GM12878 (cell line): ENCODE measurements at regions not wholly inside any gene's neighbourhood (a gene's known extent, or its start where the extent isn't known, plus 50 kb on each side); places are given as distances from the start of the nearest gene placed in this dataset.

Experiments used
- ATAC-seq: fragments of 200-7000 bp; cut with Tn5 transposase; 3 replicates; pipeline ENCODE4 v1.9.1; 2020; ENCODE audit warnings: mild to moderate bottlenecking, moderate library complexity
- BruUV-seq: library from RNA; stranded (reverse); fragments of 400-500 nt; replicated peaks from 2 replicates; lab custom pipeline; 2021; lab: Mats Ljungman, UMichigan
- CTCF ChIA-PET: fragments of 300-600 bp; sonication (Branson Sonifier 250); formaldehyde crosslinking; extraction: SDS; loops from one replicate; lab custom pipeline; 2021; ENCODE audit warnings: inconsistent platforms; lab: Yijun Ruan, JAX
- POLR2A ChIA-PET: fragments of 350-600 bp; formaldehyde crosslinking; extraction: SDS; loops from one replicate; lab custom pipeline; 2021; ENCODE audit warnings: inconsistent platforms; lab: Charles Lee
- RAD21 ChIA-PET: fragments of 300-600 bp; sonication (Branson Sonifier 250); formaldehyde crosslinking; loops from one replicate; lab custom pipeline; 2023; ENCODE audit warnings: antibody characterized with exemption; ENCODE audit not compliant: unreplicated experiment; lab: Charles Lee
- SMC1A ChIA-PET: fragments of 300-600 bp; sonication (Branson Sonifier 250); formaldehyde crosslinking; loops from one replicate; lab custom pipeline; 2023; ENCODE audit not compliant: unreplicated experiment, uncharacterized antibody; lab: Charles Lee
- DNase-seq: peaks from one replicate; pipeline ENCODE4 v3.0.0-alpha.2; 2011; ENCODE audit warnings: low read depth, low spot score
- FAIRE-seq: peaks from 3 replicates; lab custom pipeline; 2011; peaks lifted over from hg19 to GRCh38; lab: Jason Lieb, UNC
- H2AFZ ChIP-seq: 2 replicates; pipeline ENCODE4 v1.6.0; 2011; ENCODE audit warnings: low read depth, low read length, control low read depth; ENCODE audit not compliant: control insufficient read depth
- H3K27ac ChIP-seq: 2 replicates; pipeline ENCODE4 v1.5.1; 2011; ENCODE audit warnings: control low read depth; ENCODE audit not compliant: control insufficient read depth, insufficient read depth
- H3K27me3 ChIP-seq, 2 experiments: replicated peaks in 1 of 2; 2 replicates each; pipeline versions ENCODE4 v1.6.0 to v1.6.1; 2011; ENCODE audit warnings: low read length in 1 of 2; ENCODE audit not compliant: control insufficient read depth in 2 of 2, insufficient read depth in 2 of 2
- H3K36me3 ChIP-seq, 2 experiments: 2 replicates each; pipeline ENCODE4 v1.5.1; 2011; ENCODE audit warnings: low read length in 1 of 2; ENCODE audit not compliant: control insufficient read depth in 2 of 2, insufficient read depth in 2 of 2
- H3K4me1 ChIP-seq: 2 replicates; pipeline ENCODE4 v1.6.1; 2011; ENCODE audit warnings: mild to moderate bottlenecking, low read length, moderate library complexity, mixed read lengths; ENCODE audit not compliant: control insufficient read depth, insufficient read depth
- H3K4me2 ChIP-seq: 2 replicates; pipeline ENCODE4 v1.6.0; 2011; ENCODE audit warnings: control low read depth; ENCODE audit not compliant: control insufficient read depth, insufficient read depth
- H3K4me3 ChIP-seq: fragments of 200-600 bp; sonication (generic); 2 replicates; pipeline ENCODE4 v1.5.1; 2016
- H3K79me2 ChIP-seq: 2 replicates; pipeline ENCODE4 v1.6.0; 2011; ENCODE audit warnings: low read length; ENCODE audit not compliant: control insufficient read depth, insufficient read depth
- H3K9ac ChIP-seq: 2 replicates; pipeline ENCODE4 v1.8.0; 2011; ENCODE audit warnings: low read length, control low read depth, mixed read lengths; ENCODE audit not compliant: control insufficient read depth, insufficient read depth
- H3K9me3 ChIP-seq: replicated peaks from 3 replicates; pipeline ENCODE4 v1.5.1; 2011; ENCODE audit warnings: mild to moderate bottlenecking, low read length; ENCODE audit not compliant: control insufficient read depth, insufficient read depth
- H4K20me1 ChIP-seq: 2 replicates; pipeline ENCODE4 v1.6.0; 2011; ENCODE audit not compliant: control insufficient read depth, insufficient read depth
- CBFB ChIP-seq: IDR thresholded peaks from 2 replicates; pipeline ENCODE4 v1.6.1; 2016; ENCODE audit warnings: antibody characterized with exemption, low read depth
- FOS ChIP-seq: IDR thresholded peaks from 3 replicates; pipeline ENCODE4 v1.6.1; 2011; ENCODE audit warnings: borderline replicate concordance; ENCODE audit not compliant: insufficient read length; ENCODE audit errors: extremely low read depth
- IRF4 ChIP-seq: IDR thresholded peaks from 2 replicates; pipeline ENCODE4 v1.6.1; 2011; ENCODE audit warnings: low read depth, low read length
- NR2C1 ChIP-seq: fragments of 450-650 bp; IDR thresholded peaks from 2 replicates; pipeline ENCODE4 v1.6.1; 2017; ENCODE audit warnings: antibody characterized with exemption, mild to moderate bottlenecking, moderate library complexity
- NR2C2 ChIP-seq: IDR thresholded peaks from 2 replicates; pipeline ENCODE4 v1.6.1; 2011; ENCODE audit warnings: borderline replicate concordance, low read depth; ENCODE audit not compliant: control insufficient read depth, insufficient read length
- POLR2AphosphoS5 ChIP-seq: IDR thresholded peaks from 2 replicates; pipeline ENCODE4 v1.6.1; 2011; ENCODE audit warnings: mild to moderate bottlenecking, low read length, inconsistent platforms
- SREBF2 ChIP-seq: IDR thresholded peaks from 2 replicates; pipeline ENCODE4 v1.6.1; 2012; ENCODE audit warnings: mild to moderate bottlenecking, low read length
- TBL1XR1 ChIP-seq: IDR thresholded peaks from 2 replicates; pipeline ENCODE4 v1.6.1; 2012; ENCODE audit warnings: low read depth, low read length, improper control_type of control experiment
- ZNF24 ChIP-seq: fragments of 450-650 bp; IDR thresholded peaks from 2 replicates; pipeline ENCODE4 v1.6.1; 2017; ENCODE audit warnings: antibody characterized with exemption, mild to moderate bottlenecking
- WGBS: methylation state at CpG from one replicate; pipeline ENCODE4 v1.1.6; 2016; ENCODE audit warnings: low lambda C conversion rate; ENCODE audit not compliant: insufficient replicate concordance, insufficient coverage; ENCODE audit errors: missing lambda C conversion rate; 5-methylcytosine and 5-hydroxymethylcytosine counted together
- in situ Hi-C: fragments of 300-500 bp; cut with MboI; formaldehyde crosslinking; loops from 9 replicates; pipeline ENCODE4 v1.14.3; 2018; ENCODE audit warnings: mixed read lengths
- intact Hi-C: fragments of 100-400 bp; cut with micrococcal nuclease; formaldehyde crosslinking; loops from one replicate; pipeline ENCODE4 v1.14.2; 2022; ENCODE audit not compliant: unreplicated experiment
- TF ChIP-seq, protein P1 (sequence below): IDR thresholded peaks from 2 replicates; pipeline ENCODE4 v1.6.1; 2012; ENCODE audit warnings: improper control_type of control experiment, low read depth, low read length; ENCODE audit not compliant: insufficient replicate concordance
- TF ChIP-seq, protein P2 (sequence below): fragments of 150-350 bp; IDR thresholded peaks from 2 replicates; pipeline ENCODE4 v1.6.1; 2016; ENCODE audit warnings: low read depth, low read length
- TF ChIP-seq, protein P3 (sequence below): fragments of 450-650 bp; IDR thresholded peaks from 2 replicates; pipeline ENCODE4 v1.6.1; 2016; ENCODE audit warnings: mild to moderate bottlenecking, moderate library complexity, borderline replicate concordance

DNA sequence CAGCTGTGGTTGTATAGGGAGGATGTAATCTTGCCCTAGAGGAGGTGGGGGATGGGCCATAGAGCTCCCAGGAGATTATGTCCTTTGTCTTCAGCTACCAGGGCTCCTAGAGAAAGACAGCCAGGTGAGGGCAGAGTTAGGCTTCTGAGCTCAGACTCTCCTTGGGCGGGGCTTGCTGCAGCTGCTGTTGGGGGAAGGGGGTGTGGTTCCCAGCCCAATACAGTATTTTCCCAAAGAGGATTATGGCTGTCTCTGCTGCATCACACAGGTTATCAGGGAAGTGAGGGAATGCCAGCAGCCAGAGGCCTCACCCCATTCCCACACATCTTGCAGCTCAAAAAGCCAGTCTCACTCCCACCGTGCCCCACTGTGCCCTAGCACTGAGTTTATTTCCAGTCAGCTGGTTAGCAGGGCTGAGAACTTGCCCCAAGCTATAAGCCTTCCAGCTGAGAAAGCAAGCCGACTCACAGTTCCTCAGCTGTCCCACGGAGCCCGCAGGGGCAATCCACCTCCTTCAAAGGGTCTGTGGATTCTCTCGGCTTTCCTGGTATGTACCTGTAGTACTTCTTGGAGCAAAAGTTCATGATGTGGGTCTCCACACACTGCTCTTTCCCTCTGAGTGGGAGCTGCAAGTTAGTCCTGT, 217.3 kb upstream of the CPNE8 start:
- Histone ChIP-seq H3K9ac (no peak overlapping the region), H3K36me3 (no peaks in the 10 kb centered on the region), H3K4me3 (no peak overlapping the region), H3K4me1 (no peaks in the 10 kb centered on the region), H3K9me3 (no peaks in the 10 kb centered on the region), H3K27me3 (no peaks in the 10 kb centered on the region), H3K79me2 (no peaks in the 10 kb centered on the region), H3K27ac (no peak overlapping the region), H2AFZ (no peak overlapping the region), H3K4me2 (no peak overlapping the region), H4K20me1 (no peaks in the 10 kb centered on the region)
- BruUV-seq = no TSS peak
- POLR2A ChIA-PET = no interaction called here
- in situ Hi-C loops (loop anchor here (25.0 kb wide), 1 partner anchor 460 kb away; no protein-coding TSS in a partner anchor), intact Hi-C loops (no loop called here)
- ATAC-seq (no peak), DNase-seq (no peak), FAIRE-seq (no peak)
- WGBS = 26% methylated on average over 6 of the region's 6 CpGs
- CTCF ChIA-PET = interaction anchor here (2.5 kb wide), 1 partner anchor 150 kb away, joined by 9 read pairs; no protein-coding TSS in a partner anchor
- SMC1A ChIA-PET = no interaction called here
- RAD21 ChIA-PET = no interaction called here
- TF ChIP-seq CBFB (no peak), TBL1XR1 (no peak), NR2C2 (no peak), ZNF24 (no peak), FOS (no peak), POLR2AphosphoS5 (no peak), NR2C1 (no peak), IRF4 (no peak), SREBF2 (no peak)
- TF ChIP-seq, protein P1, sequence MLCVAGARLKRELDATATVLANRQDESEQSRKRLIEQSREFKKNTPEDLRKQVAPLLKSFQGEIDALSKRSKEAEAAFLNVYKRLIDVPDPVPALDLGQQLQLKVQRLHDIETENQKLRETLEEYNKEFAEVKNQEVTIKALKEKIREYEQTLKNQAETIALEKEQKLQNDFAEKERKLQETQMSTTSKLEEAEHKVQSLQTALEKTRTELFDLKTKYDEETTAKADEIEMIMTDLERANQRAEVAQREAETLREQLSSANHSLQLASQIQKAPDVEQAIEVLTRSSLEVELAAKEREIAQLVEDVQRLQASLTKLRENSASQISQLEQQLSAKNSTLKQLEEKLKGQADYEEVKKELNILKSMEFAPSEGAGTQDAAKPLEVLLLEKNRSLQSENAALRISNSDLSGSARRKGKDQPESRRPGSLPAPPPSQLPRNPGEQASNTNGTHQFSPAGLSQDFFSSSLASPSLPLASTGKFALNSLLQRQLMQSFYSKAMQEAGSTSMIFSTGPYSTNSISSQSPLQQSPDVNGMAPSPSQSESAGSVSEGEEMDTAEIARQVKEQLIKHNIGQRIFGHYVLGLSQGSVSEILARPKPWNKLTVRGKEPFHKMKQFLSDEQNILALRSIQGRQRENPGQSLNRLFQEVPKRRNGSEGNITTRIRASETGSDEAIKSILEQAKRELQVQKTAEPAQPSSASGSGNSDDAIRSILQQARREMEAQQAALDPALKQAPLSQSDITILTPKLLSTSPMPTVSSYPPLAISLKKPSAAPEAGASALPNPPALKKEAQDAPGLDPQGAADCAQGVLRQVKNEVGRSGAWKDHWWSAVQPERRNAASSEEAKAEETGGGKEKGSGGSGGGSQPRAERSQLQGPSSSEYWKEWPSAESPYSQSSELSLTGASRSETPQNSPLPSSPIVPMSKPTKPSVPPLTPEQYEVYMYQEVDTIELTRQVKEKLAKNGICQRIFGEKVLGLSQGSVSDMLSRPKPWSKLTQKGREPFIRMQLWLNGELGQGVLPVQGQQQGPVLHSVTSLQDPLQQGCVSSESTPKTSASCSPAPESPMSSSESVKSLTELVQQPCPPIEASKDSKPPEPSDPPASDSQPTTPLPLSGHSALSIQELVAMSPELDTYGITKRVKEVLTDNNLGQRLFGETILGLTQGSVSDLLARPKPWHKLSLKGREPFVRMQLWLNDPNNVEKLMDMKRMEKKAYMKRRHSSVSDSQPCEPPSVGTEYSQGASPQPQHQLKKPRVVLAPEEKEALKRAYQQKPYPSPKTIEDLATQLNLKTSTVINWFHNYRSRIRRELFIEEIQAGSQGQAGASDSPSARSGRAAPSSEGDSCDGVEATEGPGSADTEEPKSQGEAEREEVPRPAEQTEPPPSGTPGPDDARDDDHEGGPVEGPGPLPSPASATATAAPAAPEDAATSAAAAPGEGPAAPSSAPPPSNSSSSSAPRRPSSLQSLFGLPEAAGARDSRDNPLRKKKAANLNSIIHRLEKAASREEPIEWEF = no peak
- TF ChIP-seq, protein P2, sequence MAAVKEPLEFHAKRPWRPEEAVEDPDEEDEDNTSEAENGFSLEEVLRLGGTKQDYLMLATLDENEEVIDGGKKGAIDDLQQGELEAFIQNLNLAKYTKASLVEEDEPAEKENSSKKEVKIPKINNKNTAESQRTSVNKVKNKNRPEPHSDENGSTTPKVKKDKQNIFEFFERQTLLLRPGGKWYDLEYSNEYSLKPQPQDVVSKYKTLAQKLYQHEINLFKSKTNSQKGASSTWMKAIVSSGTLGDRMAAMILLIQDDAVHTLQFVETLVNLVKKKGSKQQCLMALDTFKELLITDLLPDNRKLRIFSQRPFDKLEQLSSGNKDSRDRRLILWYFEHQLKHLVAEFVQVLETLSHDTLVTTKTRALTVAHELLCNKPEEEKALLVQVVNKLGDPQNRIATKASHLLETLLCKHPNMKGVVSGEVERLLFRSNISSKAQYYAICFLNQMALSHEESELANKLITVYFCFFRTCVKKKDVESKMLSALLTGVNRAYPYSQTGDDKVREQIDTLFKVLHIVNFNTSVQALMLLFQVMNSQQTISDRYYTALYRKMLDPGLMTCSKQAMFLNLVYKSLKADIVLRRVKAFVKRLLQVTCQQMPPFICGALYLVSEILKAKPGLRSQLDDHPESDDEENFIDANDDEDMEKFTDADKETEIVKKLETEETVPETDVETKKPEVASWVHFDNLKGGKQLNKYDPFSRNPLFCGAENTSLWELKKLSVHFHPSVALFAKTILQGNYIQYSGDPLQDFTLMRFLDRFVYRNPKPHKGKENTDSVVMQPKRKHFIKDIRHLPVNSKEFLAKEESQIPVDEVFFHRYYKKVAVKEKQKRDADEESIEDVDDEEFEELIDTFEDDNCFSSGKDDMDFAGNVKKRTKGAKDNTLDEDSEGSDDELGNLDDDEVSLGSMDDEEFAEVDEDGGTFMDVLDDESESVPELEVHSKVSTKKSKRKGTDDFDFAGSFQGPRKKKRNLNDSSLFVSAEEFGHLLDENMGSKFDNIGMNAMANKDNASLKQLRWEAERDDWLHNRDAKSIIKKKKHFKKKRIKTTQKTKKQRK = no peak
- TF ChIP-seq, protein P3, sequence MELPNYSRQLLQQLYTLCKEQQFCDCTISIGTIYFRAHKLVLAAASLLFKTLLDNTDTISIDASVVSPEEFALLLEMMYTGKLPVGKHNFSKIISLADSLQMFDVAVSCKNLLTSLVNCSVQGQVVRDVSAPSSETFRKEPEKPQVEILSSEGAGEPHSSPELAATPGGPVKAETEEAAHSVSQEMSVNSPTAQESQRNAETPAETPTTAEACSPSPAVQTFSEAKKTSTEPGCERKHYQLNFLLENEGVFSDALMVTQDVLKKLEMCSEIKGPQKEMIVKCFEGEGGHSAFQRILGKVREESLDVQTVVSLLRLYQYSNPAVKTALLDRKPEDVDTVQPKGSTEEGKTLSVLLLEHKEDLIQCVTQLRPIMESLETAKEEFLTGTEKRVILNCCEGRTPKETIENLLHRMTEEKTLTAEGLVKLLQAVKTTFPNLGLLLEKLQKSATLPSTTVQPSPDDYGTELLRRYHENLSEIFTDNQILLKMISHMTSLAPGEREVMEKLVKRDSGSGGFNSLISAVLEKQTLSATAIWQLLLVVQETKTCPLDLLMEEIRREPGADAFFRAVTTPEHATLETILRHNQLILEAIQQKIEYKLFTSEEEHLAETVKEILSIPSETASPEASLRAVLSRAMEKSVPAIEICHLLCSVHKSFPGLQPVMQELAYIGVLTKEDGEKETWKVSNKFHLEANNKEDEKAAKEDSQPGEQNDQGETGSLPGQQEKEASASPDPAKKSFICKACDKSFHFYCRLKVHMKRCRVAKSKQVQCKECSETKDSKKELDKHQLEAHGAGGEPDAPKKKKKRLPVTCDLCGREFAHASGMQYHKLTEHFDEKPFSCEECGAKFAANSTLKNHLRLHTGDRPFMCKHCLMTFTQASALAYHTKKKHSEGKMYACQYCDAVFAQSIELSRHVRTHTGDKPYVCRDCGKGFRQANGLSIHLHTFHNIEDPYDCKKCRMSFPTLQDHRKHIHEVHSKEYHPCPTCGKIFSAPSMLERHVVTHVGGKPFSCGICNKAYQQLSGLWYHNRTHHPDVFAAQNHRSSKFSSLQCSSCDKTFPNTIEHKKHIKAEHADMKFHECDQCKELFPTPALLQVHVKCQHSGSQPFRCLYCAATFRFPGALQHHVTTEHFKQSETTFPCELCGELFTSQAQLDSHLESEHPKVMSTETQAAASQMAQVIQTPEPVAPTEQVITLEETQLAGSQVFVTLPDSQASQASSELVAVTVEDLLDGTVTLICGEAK = no peak
